GM12891 (cell line): ENCODE measurements at regions not wholly inside any gene's neighbourhood (a gene's known extent, or its start where the extent isn't known, plus 50 kb on each side); places are given as distances from the start of the nearest gene placed in this dataset.
"Not testable (repeated sequence)": the region's sequence is repeated elsewhere in the genome, so short reads cannot be mapped to it uniquely, and the experiment has no call there.

Experiments
- DNase-seq: peaks from one replicate; pipeline ENCODE4 v3.0.0; 2011; ENCODE audit warnings: low spot score; ENCODE audit not compliant: insufficient read length
- FAIRE-seq: peaks from 2 replicates; lab custom pipeline; 2011; peaks lifted over from hg19 to GRCh38; lab: Jason Lieb, UNC
- PAX5 ChIP-seq: IDR thresholded peaks from 2 replicates; pipeline ENCODE4 v1.6.1; 2011; ENCODE audit warnings: low read length, moderate library complexity, mild to moderate bottlenecking; ENCODE audit not compliant: insufficient read depth, severe bottlenecking
- POLR2A ChIP-seq: IDR thresholded peaks from 2 replicates; pipeline ENCODE4 v1.6.1; 2011; ENCODE audit warnings: low read depth, low read length, control low read depth
- POLR2AphosphoS5 ChIP-seq: IDR thresholded peaks from 2 replicates; pipeline ENCODE4 v1.6.1; 2011; ENCODE audit warnings: low read depth, low read length, control low read depth
- POU2F2 ChIP-seq: IDR thresholded peaks from 2 replicates; pipeline ENCODE4 v1.6.1; 2011; ENCODE audit warnings: low read depth, mild to moderate bottlenecking, control low read depth, low read length, moderate library complexity
- SPI1 ChIP-seq: IDR thresholded peaks from 2 replicates; pipeline ENCODE4 v1.6.1; 2011; ENCODE audit warnings: low read depth, low read length, control low read depth
- TAF1 ChIP-seq: IDR thresholded peaks from 2 replicates; pipeline ENCODE4 v1.6.1; 2011; ENCODE audit warnings: low read depth, low read length, control low read depth

DNA sequence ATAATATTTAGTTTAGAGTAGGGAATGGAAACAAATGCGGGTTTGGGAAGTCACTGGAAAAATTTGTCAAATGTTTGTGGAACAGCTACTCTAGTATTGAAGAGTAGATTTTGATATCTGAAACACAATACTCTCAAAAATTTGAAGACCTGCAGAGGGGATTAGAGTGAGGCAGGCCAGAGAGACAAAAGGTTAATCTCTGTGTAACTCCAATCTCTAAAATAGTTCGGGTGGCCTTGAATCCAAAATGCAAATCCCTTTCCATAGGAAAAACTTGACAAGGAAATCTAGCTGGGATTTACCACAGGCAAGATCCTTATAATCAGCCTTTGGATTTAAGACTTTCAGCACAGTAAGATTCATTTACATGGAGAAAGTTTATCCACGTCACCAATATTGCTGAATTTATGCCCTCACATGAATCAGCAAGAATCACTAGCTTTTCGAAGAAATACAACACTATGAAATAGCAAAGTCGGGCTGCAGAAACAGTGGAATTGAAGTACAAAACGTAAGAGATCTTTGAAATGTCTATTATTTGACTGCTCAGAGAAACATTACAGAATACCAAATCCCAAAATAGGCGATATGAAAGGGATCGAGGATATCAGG, 423.7 kb upstream of the ZNF804A start:
- TF ChIP-seq SPI1, result no peak
- no peak for TF ChIP-seq POLR2A
- TF ChIP-seq PAX5, result no peak
- no peak for TF ChIP-seq POLR2AphosphoS5
- no peak for TF ChIP-seq POU2F2
- no peak for TF ChIP-seq TAF1
- DNase-seq (no peak), FAIRE-seq (no peak)

DNA sequence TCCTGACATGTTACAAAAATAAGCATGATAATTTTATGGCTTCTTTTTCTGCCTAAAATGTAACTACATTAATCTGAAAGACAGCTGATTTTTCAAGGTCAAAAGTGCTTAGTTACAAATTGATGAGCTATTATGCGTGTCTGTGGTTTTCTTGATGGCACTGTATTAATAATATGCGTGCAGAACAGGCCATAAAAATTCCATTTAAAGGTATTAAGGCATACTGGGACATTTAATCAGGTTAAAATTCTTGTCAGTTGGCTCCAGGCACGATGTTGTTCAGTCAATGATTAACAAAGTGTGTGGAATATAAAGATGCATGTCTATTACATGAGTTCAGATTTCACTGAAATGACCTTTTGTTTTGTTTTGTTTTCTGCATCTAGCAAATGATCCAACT, 420.1 kb upstream of the ZNF804A start:
- FAIRE-seq (no peak), DNase-seq (no peak)
- TF ChIP-seq POLR2AphosphoS5, result no peak
- no peak for TF ChIP-seq POU2F2
- no peak for TF ChIP-seq POLR2A
- no peak for TF ChIP-seq PAX5
- TF ChIP-seq SPI1, result no peak

DNA sequence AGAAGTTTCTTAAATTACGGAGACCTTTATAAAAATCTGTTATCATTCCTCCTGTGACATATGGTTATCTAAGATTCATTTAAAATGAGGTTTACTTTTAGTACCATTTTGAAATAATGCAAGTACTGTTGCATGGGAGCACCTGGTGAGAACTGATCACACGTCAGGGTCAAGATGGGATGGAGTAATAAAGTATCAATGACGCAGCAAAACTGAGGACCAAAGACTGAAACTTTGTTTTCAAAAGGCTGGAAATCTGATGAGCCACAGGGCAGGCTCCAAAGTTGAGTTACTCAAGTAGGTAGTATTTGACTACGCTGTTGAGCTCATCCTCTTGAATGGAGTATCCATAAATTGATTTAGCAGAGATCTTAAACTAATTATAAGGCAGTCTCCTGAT, 411.9 kb upstream of the ZNF804A start:
- DNase-seq, result no peak
- no peak for FAIRE-seq
- TF ChIP-seq POU2F2, result no peak
- TF ChIP-seq PAX5, result no peak
- no peak for TF ChIP-seq POLR2AphosphoS5
- TF ChIP-seq TAF1, result no peak
- no peak for TF ChIP-seq SPI1
- TF ChIP-seq POLR2A, result no peak

DNA sequence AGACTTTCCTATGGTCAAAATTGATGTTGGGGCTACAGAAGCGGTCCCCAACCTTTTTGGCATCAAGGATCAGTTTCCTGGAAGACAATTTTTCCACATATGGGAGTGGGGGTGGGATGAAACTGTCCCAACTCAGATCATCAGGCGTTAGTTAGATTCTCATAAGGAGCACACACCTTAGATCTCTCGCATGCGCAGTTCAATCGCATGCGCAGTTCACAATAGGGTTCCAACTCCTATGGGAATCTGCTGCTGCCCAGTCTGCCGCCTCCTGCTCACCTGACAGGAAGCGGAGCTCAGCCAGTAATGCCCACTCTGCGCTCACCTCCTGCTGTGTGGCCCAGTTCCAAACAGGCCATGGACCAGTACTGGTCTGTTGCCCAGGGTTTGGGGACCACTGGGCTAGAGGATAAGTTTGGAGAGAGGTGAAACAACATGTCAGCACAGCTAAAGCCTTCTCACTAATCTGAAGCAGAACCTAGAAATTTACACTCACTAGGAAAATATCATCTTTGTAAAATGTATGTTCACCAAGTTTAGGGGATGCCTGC, 410.8 kb upstream of the ZNF804A start:
- no peak for FAIRE-seq
- DNase-seq, result no peak
- TF ChIP-seq TAF1, result no peak
- no peak for TF ChIP-seq SPI1
- TF ChIP-seq POLR2A, result no peak
- TF ChIP-seq PAX5, result no peak
- no peak for TF ChIP-seq POU2F2
- no peak for TF ChIP-seq POLR2AphosphoS5

DNA sequence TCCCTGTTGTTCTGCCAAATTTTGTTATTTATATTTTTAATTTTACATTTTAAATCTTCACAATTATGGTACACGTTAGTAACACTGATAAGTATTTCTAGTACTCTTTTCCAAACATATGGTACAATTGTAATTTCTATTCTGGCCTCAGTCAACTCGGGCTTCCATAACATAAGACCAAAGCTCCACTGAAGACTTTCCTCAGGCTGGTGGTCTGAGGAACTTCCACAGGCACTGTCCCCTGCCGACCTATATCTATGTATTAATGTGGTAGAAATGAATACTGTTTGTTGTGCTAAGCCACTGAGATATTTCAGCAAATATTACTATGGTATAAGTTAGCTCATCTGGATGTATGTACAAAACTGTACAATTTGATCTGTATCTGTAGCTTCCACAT, 407.6 kb upstream of the ZNF804A start:
- no peak for TF ChIP-seq POLR2A
- TF ChIP-seq POLR2AphosphoS5, result no peak
- no peak for TF ChIP-seq SPI1
- TF ChIP-seq POU2F2, result no peak
- no peak for TF ChIP-seq PAX5
- no peak for TF ChIP-seq TAF1
- DNase-seq, result no peak
- no peak for FAIRE-seq

DNA sequence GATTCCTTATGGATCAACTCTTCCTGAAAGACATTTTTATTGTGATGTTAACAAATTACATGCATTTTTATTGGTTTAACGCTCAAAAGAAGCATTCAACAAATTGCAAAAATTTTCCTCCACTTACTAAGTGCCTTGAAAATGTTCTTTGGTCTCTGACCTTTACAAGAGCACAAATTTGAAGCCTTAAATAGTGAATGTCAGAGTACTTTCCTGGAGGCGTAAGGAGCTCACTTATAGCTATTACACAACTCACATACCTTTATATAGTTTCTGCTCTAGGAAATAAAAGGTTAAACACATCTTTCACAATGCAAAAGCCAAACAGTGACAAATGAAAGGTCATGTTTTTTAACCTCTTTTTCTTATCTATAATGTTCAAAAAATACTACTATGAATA, 405.7 kb upstream of the ZNF804A start:
- DNase-seq, result no peak
- FAIRE-seq, result no peak
- TF ChIP-seq POLR2AphosphoS5 (no peak), POU2F2 (no peak), SPI1 (no peak), PAX5 (no peak)

DNA sequence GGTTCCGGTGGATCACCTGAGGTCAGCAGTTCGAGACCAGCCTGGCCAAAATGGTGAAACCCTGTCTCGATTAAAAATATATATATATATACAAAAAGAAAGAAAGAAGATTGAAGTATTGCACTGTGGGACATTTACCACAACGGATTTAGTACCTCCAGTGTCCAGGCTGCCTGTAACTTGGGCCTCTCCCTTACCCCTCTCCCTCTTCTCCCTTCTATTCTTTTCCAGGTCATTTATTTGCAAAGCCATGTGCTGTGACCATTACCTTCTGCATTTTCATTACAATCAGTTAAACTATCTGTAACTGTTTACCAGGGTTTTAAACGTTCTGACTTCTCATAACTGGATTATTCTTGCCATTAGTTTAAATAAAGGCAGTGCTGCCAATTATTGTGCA, 400.9 kb upstream of the ZNF804A start:
- DNase-seq, result no peak
- TF ChIP-seq TAF1, result no peak
- no peak for TF ChIP-seq PAX5
- TF ChIP-seq SPI1, result no peak
- TF ChIP-seq POLR2AphosphoS5, result no peak
- TF ChIP-seq POU2F2, result no peak
- TF ChIP-seq POLR2A, result no peak
- FAIRE-seq, result no peak

DNA sequence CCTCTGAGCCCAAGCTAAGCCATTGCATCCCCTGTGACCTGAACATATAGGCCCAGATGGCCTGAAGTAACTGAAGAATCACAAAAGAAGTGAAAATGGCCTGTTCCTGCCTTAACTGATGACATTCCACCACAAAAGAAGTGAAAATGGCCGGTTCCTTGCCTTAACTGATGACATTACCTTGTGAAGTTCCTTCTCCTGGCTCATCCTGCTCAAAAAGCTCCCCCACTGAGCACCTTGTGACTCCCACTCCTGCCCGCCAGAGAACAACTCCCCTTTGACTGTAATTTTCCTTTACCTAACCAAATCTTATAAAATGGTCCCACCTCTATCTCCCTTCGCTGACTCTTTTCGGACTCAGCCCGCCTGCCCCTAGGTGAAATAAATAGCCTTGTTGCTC, 399.5 kb upstream of the ZNF804A start:
- FAIRE-seq, DNase-seq: not testable (repeated sequence)

DNA sequence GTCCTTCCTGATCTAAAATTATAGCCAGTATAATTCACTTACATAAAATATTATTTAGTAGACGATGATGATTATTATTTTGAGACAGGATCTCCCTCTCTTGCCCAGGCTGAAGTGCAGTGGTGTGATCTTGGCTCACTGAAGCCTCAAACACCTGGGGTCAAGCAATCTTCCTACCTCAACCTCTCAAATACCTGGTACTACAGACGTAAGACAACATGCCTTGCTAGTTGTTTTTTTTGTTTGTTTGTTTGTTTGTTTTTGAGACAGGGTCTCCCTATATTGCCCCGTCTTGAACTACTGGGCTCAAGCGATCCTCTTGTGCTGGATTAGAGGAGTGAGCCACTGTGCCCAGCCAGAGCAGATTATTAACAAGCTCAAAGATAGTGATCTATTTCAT, 399.1 kb upstream of the ZNF804A start:
- FAIRE-seq (no peak), DNase-seq (no peak)
- no peak for TF ChIP-seq PAX5
- TF ChIP-seq TAF1, result no peak
- no peak for TF ChIP-seq POLR2A
- TF ChIP-seq SPI1, result no peak
- no peak for TF ChIP-seq POU2F2
- no peak for TF ChIP-seq POLR2AphosphoS5

DNA sequence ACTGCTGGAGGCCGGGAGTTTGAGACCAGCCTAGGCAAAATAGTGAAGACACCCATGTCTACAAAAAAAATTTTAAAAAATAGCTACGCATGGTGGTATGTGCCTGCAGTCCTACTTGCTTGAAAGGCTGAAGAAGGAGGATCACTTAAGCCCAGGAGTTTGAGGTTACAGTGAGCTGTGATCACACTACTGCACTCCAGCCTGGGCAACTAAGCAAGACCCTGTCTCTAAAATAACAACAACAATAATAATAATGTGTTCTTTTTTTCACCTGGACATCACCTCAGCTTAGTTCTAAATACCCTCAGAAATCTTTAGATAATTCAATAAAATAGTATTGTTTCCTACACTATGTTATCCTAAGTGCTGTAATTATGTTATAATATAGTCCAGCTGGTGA, 397.1 kb upstream of the ZNF804A start:
- no peak for FAIRE-seq
- TF ChIP-seq SPI1 (no peak), POLR2A (no peak), PAX5 (no peak), POLR2AphosphoS5 (no peak), TAF1 (no peak)

DNA sequence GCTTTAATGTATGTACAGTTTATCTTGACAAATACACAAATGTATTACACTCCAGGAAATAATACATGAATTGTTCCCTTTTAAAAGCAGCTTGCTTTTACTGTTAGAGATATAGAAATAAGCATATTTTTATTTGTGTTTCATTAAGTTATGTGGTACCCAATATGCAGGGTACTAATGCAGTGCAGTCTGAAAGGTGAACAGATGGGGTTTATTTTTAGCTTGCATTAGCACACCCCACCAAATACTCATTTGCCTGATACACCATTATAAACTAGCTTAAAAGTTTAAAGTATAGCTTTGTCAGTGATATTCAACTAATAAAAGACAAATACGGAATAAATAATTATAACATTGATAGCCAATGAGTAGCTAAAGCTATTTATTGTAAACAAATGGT, 394.7 kb upstream of the ZNF804A start:
- no peak for TF ChIP-seq TAF1
- TF ChIP-seq POU2F2, result no peak
- no peak for TF ChIP-seq POLR2AphosphoS5
- TF ChIP-seq POLR2A, result no peak
- TF ChIP-seq PAX5, result no peak
- TF ChIP-seq SPI1, result no peak
- FAIRE-seq (no peak), DNase-seq (no peak)

More for the DNA sequence above, 397.1 kb upstream of the ZNF804A start:
- no peak for DNase-seq

DNA sequence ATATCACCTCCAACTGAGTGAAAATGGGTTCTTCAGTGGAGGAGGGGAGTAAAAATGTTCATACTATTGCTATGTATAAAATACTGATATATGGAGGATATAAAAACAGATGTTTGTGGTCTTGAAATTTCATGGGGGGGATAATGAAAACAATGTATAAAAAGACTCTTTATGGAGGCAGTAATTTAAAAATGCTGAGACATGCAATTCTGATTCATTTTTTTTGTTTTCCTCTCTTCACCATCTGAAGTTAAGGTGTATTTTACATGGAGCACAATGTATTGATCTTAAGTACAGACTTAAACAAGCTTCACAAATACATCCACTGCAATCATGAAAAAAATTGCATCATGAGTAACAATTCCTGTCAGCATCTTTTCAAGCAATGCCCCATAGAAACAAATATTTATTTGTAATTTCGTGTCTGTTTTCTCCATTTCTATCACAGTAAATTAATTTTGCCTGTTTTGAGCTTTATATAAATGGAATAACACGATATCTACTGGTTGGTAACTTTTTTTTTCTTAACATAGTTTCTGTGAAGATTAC, 393.2 kb upstream of the ZNF804A start:
- DNase-seq (no peak), FAIRE-seq (no peak)
- TF ChIP-seq TAF1 (no peak), PAX5 (no peak), POLR2A (no peak), POLR2AphosphoS5 (no peak), SPI1 (no peak), POU2F2 (no peak)
